NCI-H1092 treated with DMSO at 0.1 percent for 48 hours (cell line): ENCODE measurements at regions not wholly inside any gene's neighbourhood (a gene's known extent, or its start where the extent isn't known, plus 50 kb on each side); places are given as distances from the start of the nearest gene placed in this dataset.
A peak's percentile ranks its signal among the peaks of the same experiment; 100 is the strongest.

Experiments used
- DNase-seq: peaks from one replicate; lab custom pipeline; 2025; lab: John Stamatoyannopoulos, UW

GRCh38 chr7:26487780-26488515 is 196.3 kb downstream of the SNX10 start:
- no peak for DNase-seq

- DNase-seq = no peak
Observed at GRCh38 chr7:26489391-26489790, 197.7 kb downstream of the SNX10 start.

GRCh38 chr7:26489906-26490639 is 198.4 kb downstream of the SNX10 start:
- no peak for DNase-seq

- DNase-seq = peak; percentile 33
Observed at GRCh38 chr7:26490640-26491624, 199.3 kb downstream of the SNX10 start.

GRCh38 chr7:26492816-26493215 is 201.2 kb downstream of the SNX10 start:
- DNase-seq = peak; percentile 41

- no peak for DNase-seq
Observed at GRCh38 chr7:26493737-26494428, 202.2 kb downstream of the SNX10 start.

GRCh38 chr7:26495569-26495968 is 203.9 kb downstream of the SNX10 start:
- DNase-seq = no peak

GRCh38 chr7:26497801-26498596 is 206.3 kb downstream of the SNX10 start:
- no peak for DNase-seq

GRCh38 chr7:26499315-26499897 is 207.7 kb downstream of the SNX10 start:
- DNase-seq = no peak

- DNase-seq = peak; percentile 66
Observed at GRCh38 chr7:26500749-26501352, 209.2 kb downstream of the SNX10 start.

GRCh38 chr7:26504411-26505120 is 212.9 kb downstream of the SNX10 start:
- DNase-seq = no peak

- no peak for DNase-seq
Observed at GRCh38 chr7:26506196-26506595, 214.5 kb downstream of the SNX10 start.

GRCh38 chr7:26507108-26507987 is 215.7 kb downstream of the SNX10 start:
- peak; percentile 86 for DNase-seq

- DNase-seq = peak; percentile 80
Observed at GRCh38 chr7:26508481-26508880, 216.8 kb downstream of the SNX10 start.

- DNase-seq = peak; percentile 95
Observed at GRCh38 chr7:26508917-26509316, 217.3 kb downstream of the SNX10 start.

- DNase-seq = no peak
Observed at GRCh38 chr7:26510231-26510957, 218.7 kb downstream of the SNX10 start.

- DNase-seq = no peak
Observed at GRCh38 chr7:26511866-26512265, 220.2 kb downstream of the SNX10 start.

GRCh38 chr7:26512737-26513136 is 221.1 kb downstream of the SNX10 start:
- no peak for DNase-seq
